ENCODE measurements at regions not wholly inside any gene's neighbourhood (a gene's known extent, or its start where the extent isn't known, plus 50 kb on each side); places are given as distances from the start of the nearest gene placed in this dataset.

DNA sequence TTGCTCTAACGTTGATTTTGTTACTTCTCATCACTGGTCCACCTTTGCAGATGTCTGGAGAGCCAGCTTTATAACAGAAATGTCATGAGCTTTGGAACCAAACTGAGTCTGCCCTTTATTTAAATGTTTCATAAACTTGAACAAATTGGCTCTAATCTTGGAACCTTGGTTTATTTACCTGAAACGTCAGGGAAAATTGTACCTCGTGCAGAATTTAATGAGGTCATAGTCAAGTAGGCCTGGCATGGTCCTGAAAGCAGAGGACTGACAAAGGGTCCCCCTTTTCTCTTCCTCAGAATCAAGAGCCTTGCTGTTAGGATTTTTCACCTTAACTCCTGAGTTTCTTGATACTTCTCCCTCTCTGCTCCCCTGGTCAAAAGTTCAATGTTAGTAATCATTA lies 828.0 kb downstream of the GRID1 start:
- no peak for TF ChIP-seq CTCF (IDR thresholded peaks at IDR 0.05)
- intact Hi-C loops (cut with micrococcal nuclease), result no loop called here
- H3K4me1 Mint-ChIP-seq (ENCODE audit: low read depth), result no peaks in the 10 kb centered on the region
- no peak overlapping the region for H3K27ac Mint-ChIP-seq
- POLR2A ChIA-PET, result no interaction called here
- CTCF ChIA-PET, result no interaction called here
- ATAC-seq (no peak), DNase-seq (no peak)
- peaks cover 5% of the 10 kb centered on the region for H3K27me3 Mint-ChIP-seq
- no peaks in the 10 kb centered on the region for H3K36me3 Mint-ChIP-seq (ENCODE audit: low read depth)
- H3K4me3 Mint-ChIP-seq, result no peak overlapping the region
- no peaks in the 10 kb centered on the region for H3K9me3 Mint-ChIP-seq

- ChIA-PET POLR2A (no interaction called here), CTCF (no interaction called here)
- no peaks in the 10 kb centered on the region for H3K9me3 Mint-ChIP-seq
- no peak overlapping the region for H3K4me3 Mint-ChIP-seq
- no peaks in the 10 kb centered on the region for H3K36me3 Mint-ChIP-seq (ENCODE audit: low read depth)
- no peak for ATAC-seq
- H3K27ac Mint-ChIP-seq, result no peak overlapping the region
- no peak for DNase-seq
- H3K27me3 Mint-ChIP-seq, result peaks cover 7% of the 10 kb centered on the region
- intact Hi-C loops (cut with micrococcal nuclease), result no loop called here
- H3K4me1 Mint-ChIP-seq (ENCODE audit: low read depth), result no peaks in the 10 kb centered on the region
- TF ChIP-seq CTCF (IDR thresholded peaks at IDR 0.05), result no peak
Observed at GRCh38 chr10:85542152-85542551, 824.4 kb downstream of the GRID1 start.

DNA sequence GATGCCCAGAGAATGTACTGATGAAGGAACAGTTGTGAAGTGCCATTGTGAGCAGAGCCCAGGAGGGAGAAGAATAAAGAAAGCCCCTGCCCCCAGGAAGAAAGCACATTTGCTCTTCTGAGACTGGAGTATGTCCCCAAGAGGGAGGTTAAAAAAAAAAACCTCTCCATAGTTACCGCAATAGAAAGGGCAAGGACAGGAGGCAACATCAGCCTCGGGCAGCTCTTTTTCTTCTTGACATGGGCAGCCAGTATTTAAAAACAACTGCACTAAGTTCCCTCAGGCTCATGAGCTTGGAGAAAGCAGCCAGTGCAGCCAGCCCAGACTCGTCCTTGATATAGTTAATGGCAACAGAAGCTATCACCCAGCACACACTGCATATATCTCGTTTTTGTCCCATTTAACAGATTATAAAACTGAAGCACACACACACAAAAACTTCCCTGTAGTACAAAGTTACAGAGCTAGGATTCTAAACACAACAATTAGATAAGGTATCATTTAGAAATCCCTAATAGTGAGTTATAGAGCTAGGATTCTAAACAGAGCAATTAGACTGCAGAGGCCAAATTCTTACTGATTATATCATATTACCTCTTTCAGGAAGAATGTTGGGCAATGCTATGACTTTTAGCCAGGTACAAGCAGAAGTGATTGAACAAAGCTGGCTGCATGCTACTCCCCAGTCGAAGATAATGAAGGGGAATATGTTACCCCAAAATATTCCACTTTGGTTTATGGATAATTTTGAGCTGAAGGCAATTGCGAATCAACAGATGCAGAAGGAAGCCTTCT lies 823.5 kb downstream of the GRID1 start:
- Mint-ChIP-seq H3K27me3 (peaks cover 10% of the 10 kb centered on the region), H3K36me3 (ENCODE audit: low read depth) (no peaks in the 10 kb centered on the region), H3K27ac (no peak overlapping the region), H3K9me3 (no peaks in the 10 kb centered on the region), H3K4me1 (ENCODE audit: low read depth) (no peaks in the 10 kb centered on the region), H3K4me3 (no peak overlapping the region)
- DNase-seq (no peak), ATAC-seq (no peak)
- intact Hi-C loops (cut with micrococcal nuclease), result no loop called here
- no peak for TF ChIP-seq CTCF (IDR thresholded peaks at IDR 0.05)
- ChIA-PET POLR2A (no interaction called here), CTCF (no interaction called here)

DNA sequence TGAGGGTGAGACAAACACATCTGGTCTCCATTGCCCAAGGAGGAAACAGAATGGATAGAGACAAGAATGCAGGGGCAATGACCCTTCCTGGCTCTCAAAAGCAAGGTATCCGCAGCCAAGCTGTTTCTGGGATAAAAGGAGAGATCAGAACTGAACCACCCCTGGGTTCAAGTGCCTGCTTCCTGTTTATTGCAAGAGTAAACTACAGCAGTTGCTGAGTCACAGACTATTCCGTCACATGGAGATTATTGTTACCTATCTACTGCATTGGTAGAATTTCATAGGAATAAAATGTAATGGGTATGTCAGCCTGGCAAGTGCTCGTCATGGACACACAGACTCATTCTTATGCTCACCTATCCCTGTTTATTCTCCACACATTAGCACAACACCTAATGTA lies 821.6 kb downstream of the GRID1 start:
- intact Hi-C loops (cut with micrococcal nuclease), result no loop called here
- POLR2A ChIA-PET, result no interaction called here
- no peak for DNase-seq
- no peak overlapping the region for H3K27ac Mint-ChIP-seq
- no peak for ATAC-seq
- TF ChIP-seq CTCF (IDR thresholded peaks at IDR 0.05), result no peak
- CTCF ChIA-PET, result no interaction called here
- H3K27me3 Mint-ChIP-seq, result peaks cover 15% of the 10 kb centered on the region
- H3K4me3 Mint-ChIP-seq, result no peak overlapping the region
- no peaks in the 10 kb centered on the region for H3K36me3 Mint-ChIP-seq (ENCODE audit: low read depth)
- H3K4me1 Mint-ChIP-seq (ENCODE audit: low read depth), result no peaks in the 10 kb centered on the region
- no peaks in the 10 kb centered on the region for H3K9me3 Mint-ChIP-seq

DNA sequence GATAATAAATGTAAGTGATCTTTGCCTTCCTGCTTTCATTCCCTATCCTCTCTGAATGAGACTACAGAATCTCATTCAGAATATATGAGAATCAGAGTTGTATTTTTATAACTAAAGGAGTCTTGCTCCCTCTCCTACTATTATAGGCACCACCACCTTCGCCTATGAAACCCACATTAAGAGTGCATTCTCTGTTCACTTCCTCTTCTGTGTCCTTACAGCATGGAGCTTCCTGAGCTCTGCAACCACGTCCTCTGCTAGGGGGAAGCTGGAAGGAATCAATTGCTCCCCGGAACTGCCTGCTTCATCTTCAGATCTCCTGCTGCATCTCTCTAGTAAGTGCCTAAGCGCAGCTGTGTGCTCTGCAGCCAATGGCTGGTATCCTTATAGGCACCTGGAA lies 820.7 kb downstream of the GRID1 start:
- DNase-seq (no peak), ATAC-seq (no peak)
- Mint-ChIP-seq H3K9me3 (no peaks in the 10 kb centered on the region), H3K4me3 (no peak overlapping the region), H3K27me3 (peaks cover 15% of the 10 kb centered on the region), H3K36me3 (ENCODE audit: low read depth) (no peaks in the 10 kb centered on the region), H3K27ac (no peak overlapping the region), H3K4me1 (ENCODE audit: low read depth) (no peaks in the 10 kb centered on the region)
- TF ChIP-seq CTCF (IDR thresholded peaks at IDR 0.05), result no peak
- CTCF ChIA-PET, result no interaction called here
- POLR2A ChIA-PET, result no interaction called here
- intact Hi-C loops (cut with micrococcal nuclease), result no loop called here

Data from activated CD8-positive, alpha-beta T cell treated with anti-CD3 and anti-CD28 coated beads for 36 hours (primary cell).